ENCODE measurements at regions not wholly inside any gene's neighbourhood (a gene's known extent, or its start where the extent isn't known, plus 50 kb on each side); places are given as distances from the start of the nearest gene placed in this dataset.

- TF ChIP-seq, protein P1, sequence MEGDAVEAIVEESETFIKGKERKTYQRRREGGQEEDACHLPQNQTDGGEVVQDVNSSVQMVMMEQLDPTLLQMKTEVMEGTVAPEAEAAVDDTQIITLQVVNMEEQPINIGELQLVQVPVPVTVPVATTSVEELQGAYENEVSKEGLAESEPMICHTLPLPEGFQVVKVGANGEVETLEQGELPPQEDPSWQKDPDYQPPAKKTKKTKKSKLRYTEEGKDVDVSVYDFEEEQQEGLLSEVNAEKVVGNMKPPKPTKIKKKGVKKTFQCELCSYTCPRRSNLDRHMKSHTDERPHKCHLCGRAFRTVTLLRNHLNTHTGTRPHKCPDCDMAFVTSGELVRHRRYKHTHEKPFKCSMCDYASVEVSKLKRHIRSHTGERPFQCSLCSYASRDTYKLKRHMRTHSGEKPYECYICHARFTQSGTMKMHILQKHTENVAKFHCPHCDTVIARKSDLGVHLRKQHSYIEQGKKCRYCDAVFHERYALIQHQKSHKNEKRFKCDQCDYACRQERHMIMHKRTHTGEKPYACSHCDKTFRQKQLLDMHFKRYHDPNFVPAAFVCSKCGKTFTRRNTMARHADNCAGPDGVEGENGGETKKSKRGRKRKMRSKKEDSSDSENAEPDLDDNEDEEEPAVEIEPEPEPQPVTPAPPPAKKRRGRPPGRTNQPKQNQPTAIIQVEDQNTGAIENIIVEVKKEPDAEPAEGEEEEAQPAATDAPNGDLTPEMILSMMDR (conservative IDR thresholded peaks at IDR 0.05; ENCODE audit: low read depth, low read length): no peak
- TF ChIP-seq EZH2 (IDR thresholded peaks at IDR 0.05; ENCODE audit: borderline replicate concordance, low read depth, low read length, poor library complexity, severe bottlenecking): no peak
These were observed 452.2 kb downstream of the LTN1 start for GRCh38 chr21:28540514-28540913.

All from A673 (cell line).